ELF-1 (cell line): ENCODE measurements at regions not wholly inside any gene's neighbourhood (a gene's known extent, or its start where the extent isn't known, plus 50 kb on each side); places are given as distances from the start of the nearest gene placed in this dataset.
"Not testable (repeated sequence)": the region's sequence is repeated elsewhere in the genome, so short reads cannot be mapped to it uniquely, and the experiment has no call there.

Source experiments
- DNase-seq: peaks from one replicate; pipeline ENCODE4 v3.0.0-alpha.2; 2016; ENCODE audit warnings: low read depth, low spot score

DNA sequence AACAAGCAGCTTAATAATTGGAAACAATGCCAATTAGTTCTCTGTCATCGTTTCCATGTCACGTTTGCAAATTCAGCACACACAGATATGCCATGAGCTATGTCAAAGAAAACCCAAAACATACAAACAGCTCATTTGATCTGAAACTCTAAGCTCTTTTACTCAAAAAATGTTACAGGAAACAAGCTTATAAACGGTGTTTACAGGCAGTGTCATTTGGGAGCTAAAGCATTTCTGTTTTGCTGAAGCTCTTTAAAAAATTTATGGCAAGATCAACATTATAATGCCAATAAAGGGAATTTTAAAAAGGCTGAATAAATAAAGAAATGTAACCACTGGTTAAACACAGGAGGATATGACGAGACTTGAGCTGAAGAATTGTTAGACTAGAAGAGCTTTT, 94.0 kb upstream of the HS3ST2 start:
- DNase-seq: no peak

GRCh38 chr16:22721511-22722100, 92.4 kb upstream of the HS3ST2 start:
- DNase-seq: no peak

DNA sequence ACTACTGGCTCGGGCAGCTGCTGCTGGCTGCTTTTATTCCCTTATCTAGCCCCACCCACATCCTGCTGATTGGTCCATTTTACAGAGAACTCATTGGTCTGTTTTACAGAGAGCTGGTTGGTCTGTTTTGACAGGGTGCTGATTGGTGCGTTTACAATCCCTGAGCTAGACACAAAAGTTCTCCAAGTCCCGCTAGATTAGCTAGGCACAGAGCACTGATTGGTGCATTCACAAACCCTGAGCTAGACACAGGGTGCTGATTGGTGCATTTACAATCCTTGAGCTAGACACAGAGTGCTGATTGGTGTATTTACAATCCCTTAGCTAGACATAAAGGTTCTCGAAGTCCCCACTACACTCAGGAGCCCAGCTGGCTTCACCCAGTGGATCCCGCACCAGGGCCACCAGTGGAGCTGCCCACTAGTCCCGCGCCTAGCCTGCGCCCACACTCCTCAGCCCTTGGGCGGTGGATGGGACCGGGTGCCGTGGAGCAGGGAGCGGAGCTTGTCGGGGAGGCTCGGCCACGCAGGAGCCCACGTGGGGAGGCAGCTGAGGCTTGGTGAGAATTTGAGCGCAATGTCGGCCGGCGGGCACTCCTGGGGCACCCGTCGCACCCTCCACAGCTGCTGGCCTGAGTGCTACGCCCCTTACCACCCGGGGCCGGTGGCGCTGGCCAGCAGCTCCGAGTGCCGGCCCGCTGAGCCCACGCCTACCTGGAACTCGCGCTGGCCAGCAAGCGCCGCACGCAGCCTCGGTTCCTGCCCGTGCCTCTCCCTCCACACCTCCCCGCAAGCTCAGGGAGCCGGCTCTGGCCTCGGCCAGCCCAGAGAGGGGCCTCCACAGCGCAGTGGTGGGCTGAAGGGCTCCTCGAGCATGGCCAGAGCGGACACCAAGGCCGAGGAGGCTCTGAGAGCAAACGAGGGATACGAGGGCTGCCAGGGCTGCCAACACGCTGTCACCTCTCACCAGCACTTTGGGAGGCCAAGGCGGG, 91.1 kb upstream of the HS3ST2 start:
- DNase-seq: not testable (repeated sequence)

DNA sequence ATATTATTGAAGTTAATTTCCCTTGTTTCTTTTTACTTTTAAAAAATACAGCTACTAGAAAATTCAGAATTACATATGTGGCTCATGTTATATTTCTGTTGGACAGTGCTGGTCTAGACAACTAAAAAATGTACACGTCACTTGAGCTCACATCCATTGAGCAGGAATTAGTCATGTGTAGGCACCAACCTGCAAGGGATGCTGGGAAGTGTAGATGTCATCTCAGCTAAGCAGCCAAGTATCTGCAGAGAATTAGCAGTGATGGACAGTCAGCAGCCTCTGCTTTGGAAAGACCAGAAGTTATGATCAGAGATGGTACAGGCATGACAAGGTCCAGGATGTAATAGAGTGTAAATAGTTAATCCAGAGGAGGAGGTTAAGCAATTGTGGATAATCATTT, 87.1 kb upstream of the HS3ST2 start:
- no peak for DNase-seq

- DNase-seq: no peak
Measured at GRCh38 chr16:22727285-22728166, 86.4 kb upstream of the HS3ST2 start.

DNA sequence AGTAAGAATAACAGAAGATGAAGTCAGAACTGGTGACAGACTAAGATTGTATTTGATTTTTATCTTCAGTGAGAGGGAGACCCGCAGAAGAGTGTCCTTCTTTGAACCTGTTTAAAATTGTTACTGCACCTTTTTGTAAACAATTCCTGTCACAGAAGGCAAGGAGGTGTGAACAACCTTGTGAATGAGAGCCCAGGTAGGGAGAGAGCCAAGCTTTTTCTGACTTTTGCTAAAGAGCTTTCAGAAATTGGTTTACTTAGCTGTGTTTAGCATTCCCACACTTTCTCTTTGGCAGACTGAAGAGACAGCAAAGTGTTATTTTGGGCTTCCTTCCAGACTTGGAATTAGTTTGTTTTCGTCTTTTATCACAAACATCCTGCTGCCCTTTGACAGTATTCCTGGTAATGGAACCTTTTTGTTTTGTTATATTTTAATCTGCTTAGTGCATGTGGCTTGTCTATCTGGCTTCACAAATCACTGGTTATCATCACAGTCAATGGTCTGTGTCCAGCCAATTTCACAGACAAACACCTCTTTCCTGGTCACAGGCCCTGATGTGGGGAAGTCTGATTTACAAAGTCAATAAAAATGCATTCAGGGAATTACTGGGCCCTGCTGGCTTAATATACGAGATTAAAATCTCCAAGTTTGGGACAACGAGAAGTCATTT, 85.7 kb upstream of the HS3ST2 start:
- DNase-seq: no peak

- DNase-seq: no peak
Measured at GRCh38 chr16:22732400-22732799, 81.6 kb upstream of the HS3ST2 start.

- no peak for DNase-seq
Measured at GRCh38 chr16:22732959-22733358, 81.0 kb upstream of the HS3ST2 start.

DNA sequence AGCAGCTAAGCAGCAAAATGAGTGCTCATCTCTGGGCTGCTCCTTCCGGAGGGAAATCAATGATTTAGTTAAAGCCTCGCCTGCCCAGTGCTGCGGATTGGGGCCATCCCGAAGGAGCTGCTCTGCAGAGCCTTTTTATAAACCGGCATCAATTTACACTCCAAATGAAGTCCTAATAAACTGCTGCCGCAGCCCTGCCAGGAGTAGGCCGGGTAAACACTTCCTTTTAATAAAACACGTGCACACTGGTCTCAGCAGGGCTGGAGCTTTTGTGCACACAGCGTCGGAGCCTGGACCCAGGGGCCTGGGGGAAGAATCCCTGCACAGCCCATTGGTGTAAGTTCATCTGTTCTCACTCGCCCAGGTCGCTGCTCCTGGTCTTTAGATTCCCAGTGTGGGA, 79.6 kb upstream of the HS3ST2 start:
- DNase-seq: no peak

DNA sequence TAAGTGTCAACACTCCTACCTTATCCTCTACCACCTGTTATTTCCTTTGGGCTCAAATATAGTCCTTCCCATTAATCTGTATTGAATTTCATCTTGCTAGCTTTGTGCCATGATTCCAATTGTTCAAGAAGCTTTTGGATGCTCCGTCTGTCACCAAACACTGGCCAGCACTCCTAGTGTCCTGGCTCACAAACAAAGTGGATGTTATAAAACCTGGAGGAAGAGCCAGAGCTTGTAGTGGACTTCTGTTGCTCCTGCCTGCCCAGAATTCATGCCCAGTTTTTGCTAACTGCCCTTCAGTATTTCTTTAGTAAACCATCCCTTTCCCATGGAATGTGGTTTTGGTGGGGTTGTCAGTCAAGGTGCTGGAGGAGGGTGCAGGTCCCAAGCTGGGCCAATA, 77.2 kb upstream of the HS3ST2 start:
- no peak for DNase-seq

- DNase-seq: no peak
Measured at GRCh38 chr16:22739077-22739476, 74.9 kb upstream of the HS3ST2 start.

GRCh38 chr16:22743401-22743800, 70.6 kb upstream of the HS3ST2 start:
- no peak for DNase-seq

- no peak for DNase-seq
Measured at GRCh38 chr16:22751104-22751667, 62.8 kb upstream of the HS3ST2 start.

GRCh38 chr16:22751685-22752084, 62.3 kb upstream of the HS3ST2 start:
- no peak for DNase-seq

DNA sequence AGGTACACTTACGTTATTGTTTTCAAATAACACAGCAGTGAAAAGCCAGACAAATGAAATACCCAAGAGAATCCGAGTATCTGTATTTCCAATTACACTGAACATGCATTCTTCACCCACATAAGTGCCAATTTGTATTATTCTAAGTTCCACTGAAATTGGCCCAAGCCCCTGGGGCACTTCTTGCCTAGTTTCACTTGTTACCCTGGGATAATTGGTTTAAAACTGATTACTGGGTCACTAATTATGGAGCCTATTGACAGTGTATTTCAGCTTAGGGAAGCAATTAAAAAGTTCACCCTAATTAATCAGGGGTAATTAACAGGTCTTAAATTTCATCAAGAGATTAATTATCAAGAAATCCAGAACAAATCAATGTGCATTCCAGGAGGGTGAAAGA, 60.5 kb upstream of the HS3ST2 start:
- no peak for DNase-seq

DNA sequence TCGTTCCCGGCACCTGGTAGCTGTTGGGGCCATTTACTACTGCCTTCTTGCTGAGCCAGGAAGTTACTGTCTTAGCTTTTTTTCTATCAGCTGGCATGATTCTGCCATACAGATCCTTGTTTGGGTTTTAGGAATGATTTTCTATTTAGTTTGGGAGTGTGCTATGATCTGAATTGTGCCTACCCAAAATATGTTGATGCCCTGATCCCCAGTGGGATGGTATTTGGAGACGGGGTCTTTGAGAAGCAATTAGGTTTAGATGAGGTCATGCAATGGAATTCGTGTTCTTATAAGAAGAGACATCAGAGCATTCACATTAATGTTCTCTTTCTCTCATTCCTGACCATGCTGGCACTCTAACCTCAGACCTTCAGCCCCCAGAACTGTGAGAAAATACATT, 59.4 kb upstream of the HS3ST2 start:
- no peak for DNase-seq

GRCh38 chr16:22757202-22757601, 56.8 kb upstream of the HS3ST2 start:
- DNase-seq: no peak

DNA sequence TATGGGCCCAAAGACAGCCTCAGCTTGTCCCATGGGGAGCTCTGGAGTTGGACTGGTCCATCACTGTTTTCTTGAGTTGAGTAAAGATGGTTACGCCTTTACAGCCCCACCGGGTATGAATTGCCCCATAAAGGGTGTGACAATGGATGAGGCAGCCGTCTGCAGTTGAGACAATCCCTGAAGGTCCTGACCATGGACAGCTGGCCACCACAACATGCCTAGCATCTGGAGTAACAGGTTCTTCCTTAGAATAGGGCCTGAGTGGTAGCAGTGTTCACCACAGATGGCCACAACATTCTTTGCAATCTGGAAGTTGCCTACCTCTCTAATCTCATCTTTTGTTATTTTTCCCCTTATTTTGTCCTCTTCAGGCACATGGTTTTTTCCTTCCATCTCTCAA, 51.5 kb upstream of the HS3ST2 start:
- no peak for DNase-seq

DNA sequence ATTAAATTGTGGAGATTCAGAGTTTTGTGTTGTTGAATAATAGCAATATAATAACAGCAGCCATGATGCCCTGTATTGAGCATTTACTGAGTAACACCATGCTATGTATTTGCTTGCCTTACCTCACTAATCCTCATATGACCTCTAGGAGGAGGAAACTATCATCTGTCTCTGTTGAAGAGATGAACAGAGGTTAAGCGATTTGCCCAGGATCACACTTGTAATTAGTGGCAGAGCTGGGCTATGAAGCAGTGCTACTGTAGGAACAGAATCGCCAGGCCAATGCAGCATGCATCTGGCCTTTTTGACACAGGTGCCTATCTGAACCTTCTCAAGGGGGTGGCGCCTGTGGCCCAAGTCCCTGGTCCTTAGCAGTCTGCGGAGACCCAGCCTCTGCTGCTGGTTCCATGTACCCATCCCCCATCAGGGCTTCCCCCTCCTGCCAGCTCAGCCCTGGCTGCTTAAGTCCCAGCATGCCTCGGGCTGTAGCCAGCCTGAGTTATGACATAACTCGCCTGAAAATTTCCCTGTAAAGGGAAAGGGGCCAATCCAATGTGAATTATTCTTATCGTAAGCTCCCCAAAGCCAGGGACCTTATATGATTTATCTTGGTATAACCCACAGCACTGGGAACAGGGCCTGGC, 50.4 kb upstream of the HS3ST2 start:
- peak; percentile 22 for DNase-seq
